Fibroblast of villous mesenchyme (primary cell): ENCODE measurements at regions not wholly inside any gene's neighbourhood (a gene's known extent, or its start where the extent isn't known, plus 50 kb on each side); places are given as distances from the start of the nearest gene placed in this dataset.

Source experiments
- DNase-seq: peaks from one replicate; pipeline ENCODE4 v3.0.0-alpha.2; 2010; ENCODE audit warnings: low read depth
- H3K4me3 ChIP-seq: 2 replicates; pipeline ENCODE4 v1.5.1; 2011; ENCODE audit warnings: low read depth, mild to moderate bottlenecking, low read length
- TF ChIP-seq, protein P1 (sequence below): IDR thresholded peaks from 2 replicates; pipeline ENCODE4 v1.5.1; 2012; ENCODE audit warnings: low read depth, mild to moderate bottlenecking, low read length; ENCODE audit not compliant: insufficient read depth

DNA sequence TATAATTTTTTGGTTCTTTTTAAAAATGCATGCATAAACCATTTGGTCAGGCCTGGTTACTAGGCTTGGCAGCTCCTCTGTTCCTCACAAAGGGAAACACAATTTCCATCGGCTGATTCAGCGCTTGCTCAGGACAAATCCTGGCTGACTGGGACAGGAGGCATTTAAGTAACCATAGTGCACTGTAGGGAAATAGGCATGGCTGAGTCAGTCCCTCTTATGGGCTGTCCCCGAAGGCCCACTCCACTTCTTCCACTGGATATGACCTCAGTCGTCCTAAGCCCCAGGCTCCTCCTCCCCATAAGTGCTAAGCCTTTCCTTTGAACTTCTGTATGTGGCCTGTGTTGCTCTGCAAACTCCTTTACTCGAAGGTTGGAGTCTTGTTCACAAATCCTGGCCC, 71.2 kb upstream of the GLIS3 start:
- H3K4me3 ChIP-seq, result no peak overlapping the region
- peak; percentile 45 for DNase-seq
- TF ChIP-seq, protein P1, sequence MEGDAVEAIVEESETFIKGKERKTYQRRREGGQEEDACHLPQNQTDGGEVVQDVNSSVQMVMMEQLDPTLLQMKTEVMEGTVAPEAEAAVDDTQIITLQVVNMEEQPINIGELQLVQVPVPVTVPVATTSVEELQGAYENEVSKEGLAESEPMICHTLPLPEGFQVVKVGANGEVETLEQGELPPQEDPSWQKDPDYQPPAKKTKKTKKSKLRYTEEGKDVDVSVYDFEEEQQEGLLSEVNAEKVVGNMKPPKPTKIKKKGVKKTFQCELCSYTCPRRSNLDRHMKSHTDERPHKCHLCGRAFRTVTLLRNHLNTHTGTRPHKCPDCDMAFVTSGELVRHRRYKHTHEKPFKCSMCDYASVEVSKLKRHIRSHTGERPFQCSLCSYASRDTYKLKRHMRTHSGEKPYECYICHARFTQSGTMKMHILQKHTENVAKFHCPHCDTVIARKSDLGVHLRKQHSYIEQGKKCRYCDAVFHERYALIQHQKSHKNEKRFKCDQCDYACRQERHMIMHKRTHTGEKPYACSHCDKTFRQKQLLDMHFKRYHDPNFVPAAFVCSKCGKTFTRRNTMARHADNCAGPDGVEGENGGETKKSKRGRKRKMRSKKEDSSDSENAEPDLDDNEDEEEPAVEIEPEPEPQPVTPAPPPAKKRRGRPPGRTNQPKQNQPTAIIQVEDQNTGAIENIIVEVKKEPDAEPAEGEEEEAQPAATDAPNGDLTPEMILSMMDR, result no peak

- TF ChIP-seq, protein P1, result no peak
- H3K4me3 ChIP-seq, result no peak overlapping the region
- DNase-seq, result no peak
Measured at GRCh38 chr9:4370501-4370900, 70.6 kb upstream of the GLIS3 start.

DNA sequence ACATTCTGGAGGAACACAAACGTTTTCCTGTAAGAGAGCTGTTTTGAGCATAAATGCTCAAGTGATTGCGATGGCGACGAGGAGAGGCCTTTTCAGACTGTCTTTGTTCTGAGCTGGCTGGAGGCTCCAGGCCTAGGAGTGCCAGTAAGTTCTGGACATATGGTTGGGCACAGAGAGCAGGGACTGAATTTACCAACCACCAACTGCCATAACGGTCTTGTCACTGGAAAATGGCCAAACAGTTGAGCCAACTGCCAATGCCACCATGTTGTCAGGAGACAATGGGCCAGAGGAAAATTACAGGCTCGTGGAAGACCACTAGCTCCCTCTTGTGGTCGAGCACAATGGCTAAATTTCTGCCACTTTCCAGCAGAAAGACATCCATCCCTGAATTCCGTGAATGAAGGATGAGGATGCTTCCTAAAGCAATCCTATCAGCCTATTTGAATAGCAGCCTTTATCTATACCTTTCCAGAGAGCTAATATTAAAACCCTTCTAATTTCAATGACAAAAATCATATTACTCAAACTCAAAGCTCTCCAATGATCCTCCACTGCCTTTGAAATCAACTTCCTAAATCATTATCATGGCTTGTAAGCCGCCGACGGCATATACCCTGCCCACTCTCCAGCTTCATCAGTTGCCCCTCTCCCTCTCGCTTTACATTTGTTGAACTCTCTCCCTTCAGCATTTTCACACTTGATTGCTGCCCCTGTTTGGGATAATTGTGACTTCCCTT, 66.9 kb upstream of the GLIS3 start:
- TF ChIP-seq, protein P1, result peak; percentile 83
- H3K4me3 ChIP-seq, result no peak overlapping the region
- peak; percentile 53 for DNase-seq

GRCh38 chr9:4365055-4365454, 65.2 kb upstream of the GLIS3 start:
- no peak for DNase-seq
- no peak overlapping the region for H3K4me3 ChIP-seq
- TF ChIP-seq, protein P1, result no peak

GRCh38 chr9:4362281-4362680, 62.4 kb upstream of the GLIS3 start:
- DNase-seq, result no peak
- no peak overlapping the region for H3K4me3 ChIP-seq
- TF ChIP-seq, protein P1, result no peak

DNA sequence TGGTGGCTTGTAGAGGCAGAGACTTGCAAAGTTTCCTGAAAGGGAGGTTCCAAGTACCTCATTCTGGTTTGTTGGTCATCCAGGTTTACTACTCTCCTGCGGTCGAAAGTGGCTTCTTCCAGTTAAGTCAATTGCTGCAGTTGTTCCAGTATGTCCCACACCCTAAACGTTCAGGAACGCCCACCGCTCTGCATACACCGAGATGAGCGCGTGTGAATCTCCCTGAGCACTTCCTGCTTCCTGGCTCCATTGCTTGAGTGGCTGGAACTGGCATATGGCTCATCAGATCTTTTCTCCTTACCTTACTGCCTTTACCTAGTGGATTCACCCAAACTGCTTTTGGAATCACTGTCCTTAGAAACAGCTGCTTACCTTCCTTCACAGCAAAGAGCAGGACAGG, 59.1 kb upstream of the GLIS3 start:
- no peak for DNase-seq
- TF ChIP-seq, protein P1, result no peak

DNA sequence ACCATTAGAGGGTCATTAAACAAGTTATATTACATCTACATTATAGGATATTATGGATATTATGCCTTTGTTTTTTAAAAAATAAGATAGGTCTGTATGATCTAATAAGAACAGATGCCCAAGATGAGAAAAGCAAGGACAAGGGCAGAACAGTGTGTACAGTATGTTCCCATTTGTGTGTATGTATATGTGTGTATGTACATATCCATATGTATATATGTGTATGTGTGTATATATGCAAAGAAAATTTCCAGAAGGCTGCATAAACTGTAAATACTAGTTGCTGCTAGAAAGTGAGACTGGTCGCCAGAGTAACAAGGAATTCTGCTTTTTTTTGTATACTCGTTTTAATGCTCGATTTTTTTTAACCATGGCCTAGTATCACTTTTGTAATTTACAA, 58.1 kb upstream of the GLIS3 start:
- no peak for DNase-seq
- TF ChIP-seq, protein P1, result no peak
- H3K4me3 ChIP-seq, result no peak overlapping the region

More for the DNA sequence above, 59.1 kb upstream of the GLIS3 start:
- no peak overlapping the region for H3K4me3 ChIP-seq
